ENCODE measurements at regions not wholly inside any gene's neighbourhood (a gene's known extent, or its start where the extent isn't known, plus 50 kb on each side); places are given as distances from the start of the nearest gene placed in this dataset.

- TF ChIP-seq RCOR1 (IDR thresholded peaks at IDR 0.05; ENCODE audit: low read depth, low read length) (no peak), EP300 (IDR thresholded peaks at IDR 0.05) (no peak), POLR2A (IDR thresholded peaks at IDR 0.05; ENCODE audit: low read length) (no peak), BCL3 (IDR thresholded peaks at IDR 0.05) (no peak), MAX (IDR thresholded peaks at IDR 0.05) (no peak), CHD4 (IDR thresholded peaks at IDR 0.05; ENCODE audit: borderline replicate concordance) (no peak), BHLHE40 (IDR thresholded peaks at IDR 0.05; ENCODE audit: low read depth, low read length) (no peak)
- TF ChIP-seq, protein P1, sequence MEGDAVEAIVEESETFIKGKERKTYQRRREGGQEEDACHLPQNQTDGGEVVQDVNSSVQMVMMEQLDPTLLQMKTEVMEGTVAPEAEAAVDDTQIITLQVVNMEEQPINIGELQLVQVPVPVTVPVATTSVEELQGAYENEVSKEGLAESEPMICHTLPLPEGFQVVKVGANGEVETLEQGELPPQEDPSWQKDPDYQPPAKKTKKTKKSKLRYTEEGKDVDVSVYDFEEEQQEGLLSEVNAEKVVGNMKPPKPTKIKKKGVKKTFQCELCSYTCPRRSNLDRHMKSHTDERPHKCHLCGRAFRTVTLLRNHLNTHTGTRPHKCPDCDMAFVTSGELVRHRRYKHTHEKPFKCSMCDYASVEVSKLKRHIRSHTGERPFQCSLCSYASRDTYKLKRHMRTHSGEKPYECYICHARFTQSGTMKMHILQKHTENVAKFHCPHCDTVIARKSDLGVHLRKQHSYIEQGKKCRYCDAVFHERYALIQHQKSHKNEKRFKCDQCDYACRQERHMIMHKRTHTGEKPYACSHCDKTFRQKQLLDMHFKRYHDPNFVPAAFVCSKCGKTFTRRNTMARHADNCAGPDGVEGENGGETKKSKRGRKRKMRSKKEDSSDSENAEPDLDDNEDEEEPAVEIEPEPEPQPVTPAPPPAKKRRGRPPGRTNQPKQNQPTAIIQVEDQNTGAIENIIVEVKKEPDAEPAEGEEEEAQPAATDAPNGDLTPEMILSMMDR (IDR thresholded peaks at IDR 0.05), result no peak
- TF ChIP-seq, protein P2, sequence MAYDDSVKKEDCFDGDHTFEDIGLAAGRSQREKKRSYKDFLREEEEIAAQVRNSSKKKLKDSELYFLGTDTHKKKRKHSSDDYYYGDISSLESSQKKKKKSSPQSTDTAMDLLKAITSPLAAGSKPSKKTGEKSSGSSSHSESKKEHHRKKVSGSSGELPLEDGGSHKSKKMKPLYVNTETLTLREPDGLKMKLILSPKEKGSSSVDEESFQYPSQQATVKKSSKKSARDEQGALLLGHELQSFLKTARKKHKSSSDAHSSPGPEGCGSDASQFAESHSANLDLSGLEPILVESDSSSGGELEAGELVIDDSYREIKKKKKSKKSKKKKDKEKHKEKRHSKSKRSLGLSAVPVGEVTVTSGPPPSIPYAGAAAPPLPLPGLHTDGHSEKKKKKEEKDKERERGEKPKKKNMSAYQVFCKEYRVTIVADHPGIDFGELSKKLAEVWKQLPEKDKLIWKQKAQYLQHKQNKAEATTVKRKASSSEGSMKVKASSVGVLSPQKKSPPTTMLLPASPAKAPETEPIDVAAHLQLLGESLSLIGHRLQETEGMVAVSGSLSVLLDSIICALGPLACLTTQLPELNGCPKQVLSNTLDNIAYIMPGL (CRISPR knock-in tag; IDR thresholded peaks at IDR 0.05; ENCODE audit: borderline replicate concordance), result no peak
- TF ChIP-seq, protein P3, sequence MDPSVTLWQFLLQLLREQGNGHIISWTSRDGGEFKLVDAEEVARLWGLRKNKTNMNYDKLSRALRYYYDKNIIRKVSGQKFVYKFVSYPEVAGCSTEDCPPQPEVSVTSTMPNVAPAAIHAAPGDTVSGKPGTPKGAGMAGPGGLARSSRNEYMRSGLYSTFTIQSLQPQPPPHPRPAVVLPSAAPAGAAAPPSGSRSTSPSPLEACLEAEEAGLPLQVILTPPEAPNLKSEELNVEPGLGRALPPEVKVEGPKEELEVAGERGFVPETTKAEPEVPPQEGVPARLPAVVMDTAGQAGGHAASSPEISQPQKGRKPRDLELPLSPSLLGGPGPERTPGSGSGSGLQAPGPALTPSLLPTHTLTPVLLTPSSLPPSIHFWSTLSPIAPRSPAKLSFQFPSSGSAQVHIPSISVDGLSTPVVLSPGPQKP (IDR thresholded peaks at IDR 0.05; ENCODE audit: low read depth, low read length), result no peak
These were observed 189.7 kb upstream of the MTNR1B start for GRCh38 chr11:92779746-92780145.
